VCaP (cell line): ENCODE measurements at regions not wholly inside any gene's neighbourhood (a gene's known extent, or its start where the extent isn't known, plus 50 kb on each side); places are given as distances from the start of the nearest gene placed in this dataset.
"Not testable (repeated sequence)": the region's sequence is repeated elsewhere in the genome, so short reads cannot be mapped to it uniquely, and the experiment has no call there.

Source experiments
- H3K27ac ChIP-seq: fragments of 450-650 bp; 2 replicates; pipeline ENCODE4 v1.5.1; 2017
- TF ChIP-seq, protein P1 (sequence below): fragments of 450-650 bp; conservative IDR thresholded peaks from 2 replicates; pipeline ENCODE4 v1.5.1; 2017; ENCODE audit warnings: mild to moderate bottlenecking, moderate library complexity

DNA sequence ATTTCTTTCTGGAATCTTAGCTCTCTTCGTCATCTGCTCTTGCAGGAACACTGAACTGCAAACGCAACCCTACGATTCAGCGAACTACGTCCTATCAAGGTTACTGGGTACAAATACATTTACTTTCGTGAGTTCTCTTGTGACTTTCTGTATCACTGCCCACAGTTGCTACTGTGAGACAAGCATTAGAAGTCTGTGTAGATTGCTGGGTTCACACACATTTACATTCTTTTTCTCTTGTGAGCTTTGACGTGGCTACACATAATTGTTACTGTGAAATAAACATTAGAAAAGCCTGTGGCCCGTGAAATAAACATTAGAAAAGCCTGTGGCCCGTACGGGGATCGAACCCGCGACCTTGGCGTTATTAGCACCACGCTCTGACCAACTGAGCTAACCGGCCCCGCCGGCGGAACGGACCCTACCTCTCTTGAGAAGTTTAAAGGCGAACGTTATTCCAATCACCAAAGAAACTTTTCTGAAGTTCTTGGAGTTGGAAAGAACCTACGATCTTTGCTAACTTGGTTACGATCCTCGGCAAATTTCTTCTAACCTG lies 61.2 kb upstream of the ZNF322 start:
- not testable (repeated sequence) for H3K27ac ChIP-seq

DNA sequence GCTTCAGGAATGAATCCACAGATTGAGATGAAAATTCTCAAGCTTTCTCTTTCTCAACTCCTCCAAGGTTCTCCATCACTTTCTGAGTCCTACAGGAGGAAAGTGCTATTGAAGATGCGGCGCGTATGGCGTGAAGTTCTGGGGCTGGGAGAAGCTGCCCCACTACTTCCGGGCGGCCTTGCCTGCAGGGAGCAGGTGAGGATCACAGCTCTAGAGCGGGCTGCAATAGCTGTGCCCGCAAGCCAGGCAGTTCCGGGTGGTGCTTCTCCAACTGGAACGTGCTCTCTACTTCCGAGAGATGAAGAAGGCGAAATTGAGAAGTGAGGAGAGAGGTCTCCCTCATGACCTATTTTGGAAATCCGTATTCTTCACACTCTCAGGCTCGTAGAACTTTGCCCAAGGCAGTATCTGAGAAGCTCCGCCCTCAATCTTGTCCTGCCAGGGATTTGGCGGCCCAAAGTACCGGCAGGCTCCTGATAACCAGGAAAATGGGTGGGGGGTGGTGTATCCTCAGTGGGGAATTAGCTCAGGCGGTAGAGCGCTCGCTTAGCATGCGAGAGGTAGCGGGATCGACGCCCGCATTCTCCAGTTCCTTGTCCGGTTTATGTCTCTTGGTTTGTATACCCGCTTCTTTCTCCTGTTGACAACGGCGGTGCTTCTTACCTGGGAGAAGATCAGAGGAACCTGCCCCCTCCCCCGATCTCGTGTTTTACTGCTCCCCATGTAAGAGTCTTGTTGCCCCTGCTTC lies 70.6 kb upstream of the ZNF322 start:
- not testable (repeated sequence) for H3K27ac ChIP-seq

DNA sequence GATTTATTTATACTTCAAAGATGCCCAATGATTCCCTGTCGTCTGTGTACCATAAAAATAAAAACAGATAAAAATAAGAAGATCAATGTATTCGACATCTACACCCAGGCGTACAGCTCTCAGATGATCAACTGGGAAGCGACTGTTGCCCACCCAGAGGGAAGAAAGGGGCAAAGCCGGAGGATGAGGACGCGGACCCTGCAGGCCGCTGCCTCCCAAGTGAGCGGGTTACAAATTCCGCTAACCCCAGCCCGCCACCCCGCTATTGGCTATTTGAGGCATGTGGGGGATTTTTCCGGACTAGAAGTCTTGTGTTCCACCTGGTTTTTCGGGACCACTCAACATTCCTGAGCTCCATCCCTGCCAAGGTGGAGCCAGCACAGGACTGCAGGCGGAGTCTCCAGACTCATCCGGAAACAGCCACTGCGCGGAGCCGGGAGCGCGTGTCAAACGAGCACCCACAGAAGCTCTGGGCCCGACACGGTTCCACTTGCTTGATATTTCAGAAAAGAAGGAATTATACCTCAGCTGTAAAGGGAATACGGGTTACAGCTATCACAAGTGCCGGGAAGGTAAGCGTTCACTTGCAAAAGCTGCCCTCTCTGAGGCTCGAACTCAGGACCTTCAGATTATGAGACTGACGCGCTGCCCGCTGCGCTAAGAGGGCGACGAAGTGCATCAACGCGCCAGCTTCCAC lies 75.4 kb upstream of the ZNF322 start:
- not testable (repeated sequence) for H3K27ac ChIP-seq

DNA sequence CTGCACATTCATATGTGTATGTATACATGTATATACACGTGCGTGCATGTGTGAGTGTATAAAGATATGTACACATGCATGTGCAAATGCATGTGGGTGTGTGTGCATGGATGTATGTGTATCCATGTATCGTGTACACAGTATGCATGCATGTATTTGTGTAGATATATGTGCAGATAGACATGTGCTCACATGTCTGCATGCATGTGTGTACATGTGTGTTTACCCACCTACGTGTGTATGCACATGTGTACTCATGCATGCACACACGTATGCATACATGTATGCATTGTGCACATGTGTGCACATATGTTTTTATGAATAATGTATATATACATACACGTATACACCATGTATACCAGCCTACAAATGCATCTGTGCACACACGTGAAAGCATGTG lies 80.3 kb upstream of the ZNF322 start:
- TF ChIP-seq, protein P1, sequence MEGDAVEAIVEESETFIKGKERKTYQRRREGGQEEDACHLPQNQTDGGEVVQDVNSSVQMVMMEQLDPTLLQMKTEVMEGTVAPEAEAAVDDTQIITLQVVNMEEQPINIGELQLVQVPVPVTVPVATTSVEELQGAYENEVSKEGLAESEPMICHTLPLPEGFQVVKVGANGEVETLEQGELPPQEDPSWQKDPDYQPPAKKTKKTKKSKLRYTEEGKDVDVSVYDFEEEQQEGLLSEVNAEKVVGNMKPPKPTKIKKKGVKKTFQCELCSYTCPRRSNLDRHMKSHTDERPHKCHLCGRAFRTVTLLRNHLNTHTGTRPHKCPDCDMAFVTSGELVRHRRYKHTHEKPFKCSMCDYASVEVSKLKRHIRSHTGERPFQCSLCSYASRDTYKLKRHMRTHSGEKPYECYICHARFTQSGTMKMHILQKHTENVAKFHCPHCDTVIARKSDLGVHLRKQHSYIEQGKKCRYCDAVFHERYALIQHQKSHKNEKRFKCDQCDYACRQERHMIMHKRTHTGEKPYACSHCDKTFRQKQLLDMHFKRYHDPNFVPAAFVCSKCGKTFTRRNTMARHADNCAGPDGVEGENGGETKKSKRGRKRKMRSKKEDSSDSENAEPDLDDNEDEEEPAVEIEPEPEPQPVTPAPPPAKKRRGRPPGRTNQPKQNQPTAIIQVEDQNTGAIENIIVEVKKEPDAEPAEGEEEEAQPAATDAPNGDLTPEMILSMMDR = no peak
- no peak overlapping the region for H3K27ac ChIP-seq

DNA sequence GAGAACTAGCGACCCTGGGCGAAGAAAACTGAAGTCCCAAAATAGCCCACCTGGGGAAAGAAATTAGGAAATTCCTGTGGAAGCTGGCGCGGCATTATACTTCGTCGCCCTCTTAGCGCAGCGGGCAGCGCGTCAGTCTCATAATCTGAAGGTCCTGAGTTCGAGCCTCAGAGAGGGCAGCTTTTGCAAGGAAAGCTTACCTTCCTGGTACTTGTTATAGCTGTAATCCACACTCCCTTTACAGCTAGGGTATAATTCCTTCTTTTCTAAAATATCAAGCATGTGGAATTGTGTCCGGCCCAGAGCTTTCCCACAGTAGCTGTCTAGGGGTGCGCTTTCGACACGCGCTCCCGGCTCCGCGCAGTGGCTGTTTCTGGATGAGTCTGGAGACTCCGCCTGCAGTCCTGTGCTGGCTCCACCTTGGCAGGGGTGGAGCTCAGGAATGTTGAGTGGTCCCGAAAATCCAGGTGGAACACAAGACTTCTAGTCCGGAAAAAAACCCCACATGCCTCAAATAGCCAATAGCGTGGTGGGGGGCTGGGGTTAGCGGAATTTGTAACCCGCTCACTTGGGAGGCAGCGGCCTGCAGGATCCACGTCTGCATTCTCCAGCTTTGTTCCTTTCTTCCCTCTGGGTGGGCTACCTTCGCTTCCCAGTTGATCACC lies 83.7 kb upstream of the ZNF322 start:
- no peak overlapping the region for H3K27ac ChIP-seq
- TF ChIP-seq, protein P1 = no peak

DNA sequence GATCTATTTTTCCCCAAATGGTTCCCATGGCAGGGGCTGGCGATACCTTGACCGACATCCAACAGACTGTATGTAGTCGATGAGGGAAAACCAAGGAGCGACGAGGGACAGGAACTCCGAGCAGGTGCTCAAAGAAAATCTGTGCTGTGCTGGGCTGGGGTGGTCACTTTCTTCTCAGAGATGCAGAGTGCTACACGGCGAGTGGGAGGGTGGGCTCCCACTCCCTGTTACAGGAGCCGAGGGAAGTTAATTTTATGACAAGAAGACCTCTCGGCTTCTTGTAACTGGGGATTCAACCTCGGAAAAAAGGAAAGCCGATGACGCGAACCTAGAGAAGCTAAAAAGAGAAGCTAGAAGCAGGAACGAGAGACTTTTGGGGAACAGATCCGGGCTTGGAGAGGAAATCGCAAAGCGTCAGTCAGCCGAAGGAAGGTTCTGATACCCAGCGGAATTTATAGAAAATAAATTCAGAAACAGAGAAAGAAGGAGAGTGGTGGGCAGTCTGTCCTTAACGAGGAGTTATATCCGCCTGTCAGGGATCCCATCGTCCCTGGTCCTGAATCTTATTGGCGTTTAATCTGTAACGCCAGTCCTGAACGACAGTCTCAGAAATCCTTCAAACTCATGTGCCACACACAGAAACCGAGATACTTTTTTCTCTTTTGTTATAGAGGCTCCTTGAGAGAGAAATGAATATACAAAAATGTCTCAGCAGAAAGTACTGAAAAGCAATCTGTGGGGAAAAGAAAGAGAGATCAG lies 84.6 kb upstream of the ZNF322 start:
- TF ChIP-seq, protein P1 = no peak
- no peak overlapping the region for H3K27ac ChIP-seq

DNA sequence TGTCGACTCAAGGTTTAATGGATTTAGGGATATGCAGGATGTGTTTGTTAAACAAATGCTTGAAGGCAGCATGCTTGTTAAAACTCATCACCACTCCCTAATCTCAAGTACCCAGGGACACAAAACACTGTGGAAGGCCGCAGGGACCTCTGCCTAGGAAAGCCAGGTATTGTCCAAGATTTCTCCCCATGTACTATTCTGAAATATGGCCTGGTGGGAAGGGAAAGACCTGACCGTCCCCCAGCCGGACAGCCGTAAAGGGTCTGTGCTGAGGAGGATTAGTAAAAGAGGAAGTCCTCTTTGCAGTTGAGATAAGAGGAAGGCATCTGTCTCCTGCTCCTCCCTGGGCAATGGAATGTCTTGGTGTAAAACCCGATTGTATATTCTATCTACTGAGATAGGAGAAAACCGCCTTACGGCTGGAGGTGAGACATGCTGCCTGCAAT lies 85.3 kb upstream of the ZNF322 start:
- not testable (repeated sequence) for H3K27ac ChIP-seq

DNA sequence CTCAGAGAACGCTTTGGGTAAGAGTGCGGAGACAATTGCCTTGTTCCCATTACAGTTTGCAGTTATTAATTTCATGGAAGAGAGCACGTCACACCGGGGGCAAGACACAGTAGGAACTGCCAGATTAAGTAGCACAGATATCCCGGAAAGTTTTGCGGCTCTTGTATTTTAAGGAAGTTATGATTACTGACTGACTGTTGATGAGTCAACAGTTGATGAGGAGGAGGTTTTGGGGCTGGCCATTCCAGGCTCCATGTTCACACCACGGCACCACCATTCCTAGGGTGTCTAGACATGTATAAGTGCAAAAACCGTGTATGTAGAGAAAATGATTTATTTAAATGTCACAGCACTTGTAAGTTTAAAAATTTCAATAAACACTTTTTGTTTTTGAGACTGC lies 86.4 kb upstream of the ZNF322 start:
- H3K27ac ChIP-seq = not testable (repeated sequence)

DNA sequence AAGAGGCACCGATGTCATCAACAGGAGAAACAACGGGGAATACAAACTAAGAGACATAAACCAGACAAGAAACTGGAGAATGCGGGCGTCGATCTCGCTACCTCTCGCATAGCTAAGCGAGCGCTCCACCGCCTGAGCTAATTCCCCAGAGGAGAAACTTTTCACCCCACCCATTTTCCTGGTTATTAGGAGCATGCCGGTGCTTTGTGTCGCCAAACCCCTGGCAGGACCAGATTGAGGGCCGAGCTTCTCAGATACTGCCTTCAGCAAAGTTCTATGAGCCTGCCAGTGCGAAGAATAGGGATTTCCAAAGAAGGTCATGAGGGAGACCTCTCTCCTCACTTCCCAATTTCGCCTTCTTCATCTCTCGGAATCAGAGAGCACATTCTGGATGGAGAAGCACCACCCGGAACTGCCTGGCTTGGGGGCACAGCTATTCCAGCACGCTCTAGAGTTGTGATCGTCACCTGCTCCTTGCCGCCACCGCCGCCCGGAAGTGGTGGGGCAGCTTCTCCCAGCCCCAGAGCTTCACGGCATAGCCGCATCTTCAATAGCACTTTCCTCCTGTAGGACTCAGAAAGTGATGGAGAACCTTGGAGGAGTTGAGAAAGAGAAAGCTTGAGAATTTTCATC lies 89.7 kb upstream of the ZNF322 start:
- not testable (repeated sequence) for H3K27ac ChIP-seq

DNA sequence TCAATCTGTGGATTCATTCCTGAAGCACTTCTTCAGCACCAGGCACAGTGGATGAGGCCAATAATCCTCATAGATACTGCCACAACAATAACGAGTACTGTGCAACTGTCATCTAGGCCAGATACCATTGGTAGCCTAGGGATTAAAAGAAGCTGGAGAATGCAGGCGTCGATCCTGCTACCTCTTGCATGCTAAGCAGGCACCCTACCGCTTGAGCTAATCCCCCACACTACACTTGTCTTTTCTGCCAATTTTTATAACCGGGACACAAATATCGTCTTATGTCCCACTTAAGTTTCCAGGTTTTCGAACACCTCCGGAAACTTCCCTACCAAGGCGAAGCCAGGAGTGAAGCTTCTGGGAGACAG lies 90.2 kb upstream of the ZNF322 start:
- H3K27ac ChIP-seq = not testable (repeated sequence)

DNA sequence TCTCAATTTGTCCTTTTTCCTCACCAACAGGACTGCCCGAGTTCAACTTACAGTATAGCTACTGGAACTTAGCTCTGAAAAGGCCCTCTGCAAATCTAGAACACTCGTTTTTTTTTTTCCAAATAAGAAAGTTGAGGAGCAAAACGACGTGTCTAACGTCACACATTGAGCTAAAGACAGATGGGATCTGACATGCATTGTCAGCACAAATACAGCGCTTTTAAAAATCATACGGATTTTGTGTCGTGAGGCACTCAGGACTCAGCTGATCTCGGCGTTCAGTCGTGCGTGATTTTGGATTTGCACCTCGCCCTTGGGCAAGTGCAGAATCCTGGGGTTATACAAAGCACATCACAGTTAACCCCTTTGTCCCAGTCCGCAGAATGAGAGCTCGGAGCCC lies 94.7 kb upstream of the ZNF322 start:
- TF ChIP-seq, protein P1 = no peak
- no peak overlapping the region for H3K27ac ChIP-seq

DNA sequence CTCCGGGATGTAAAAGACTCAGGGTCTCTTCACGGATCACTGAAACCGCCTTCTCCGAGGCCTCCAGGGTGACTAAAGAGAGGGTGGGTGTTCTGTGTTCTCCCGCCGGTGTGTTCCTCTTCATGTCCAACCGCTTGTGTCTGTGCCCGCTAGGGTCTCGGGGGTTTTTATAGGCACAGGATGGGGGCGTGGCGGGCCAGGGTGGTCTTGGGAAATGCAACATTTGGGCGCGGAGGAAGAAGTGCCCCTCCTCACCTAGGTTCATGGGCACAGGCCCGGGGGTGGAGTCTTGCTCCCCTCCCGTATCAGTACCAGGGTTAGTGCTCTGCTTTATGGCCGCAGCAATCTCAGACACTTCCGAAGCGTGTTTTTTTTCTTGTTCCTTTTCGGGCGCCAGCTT lies 95.3 kb upstream of the ZNF322 start:
- H3K27ac ChIP-seq = not testable (repeated sequence)

DNA sequence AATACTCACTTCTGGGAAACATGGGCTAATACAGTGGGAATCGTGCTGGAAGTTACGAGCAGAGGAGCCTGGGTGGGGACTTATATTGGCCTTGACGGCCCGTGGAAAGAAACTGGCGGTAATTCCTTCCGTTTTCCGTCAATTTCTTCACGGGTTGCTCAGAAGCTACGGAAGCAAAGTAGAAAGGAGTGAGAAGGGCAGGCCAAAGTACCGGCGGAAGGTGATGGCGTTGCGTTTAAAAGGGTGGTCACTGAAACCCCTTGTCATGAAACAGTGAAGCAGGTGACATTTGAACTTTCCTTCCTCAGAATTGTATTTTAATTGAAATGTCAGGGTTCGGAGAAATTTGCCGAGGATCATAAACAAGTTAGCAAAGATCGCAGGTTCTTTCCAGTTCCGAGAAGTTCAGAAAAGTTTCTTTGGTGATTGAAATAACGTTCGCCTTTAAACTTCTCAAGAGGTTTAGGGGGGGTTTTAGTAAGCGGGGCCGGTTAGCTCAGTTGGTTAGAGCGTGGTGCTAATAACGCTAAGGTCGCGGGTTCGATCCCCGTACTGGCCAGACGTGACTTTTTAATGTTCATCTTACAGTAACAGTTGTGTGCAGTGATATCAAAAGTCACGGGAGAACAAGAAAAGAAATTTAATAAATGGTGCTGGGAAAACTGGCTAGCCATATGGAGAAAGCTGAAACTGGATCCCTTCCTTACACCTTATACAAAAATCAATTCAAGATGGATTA lies 96.7 kb upstream of the ZNF322 start:
- H3K27ac ChIP-seq = not testable (repeated sequence)

DNA sequence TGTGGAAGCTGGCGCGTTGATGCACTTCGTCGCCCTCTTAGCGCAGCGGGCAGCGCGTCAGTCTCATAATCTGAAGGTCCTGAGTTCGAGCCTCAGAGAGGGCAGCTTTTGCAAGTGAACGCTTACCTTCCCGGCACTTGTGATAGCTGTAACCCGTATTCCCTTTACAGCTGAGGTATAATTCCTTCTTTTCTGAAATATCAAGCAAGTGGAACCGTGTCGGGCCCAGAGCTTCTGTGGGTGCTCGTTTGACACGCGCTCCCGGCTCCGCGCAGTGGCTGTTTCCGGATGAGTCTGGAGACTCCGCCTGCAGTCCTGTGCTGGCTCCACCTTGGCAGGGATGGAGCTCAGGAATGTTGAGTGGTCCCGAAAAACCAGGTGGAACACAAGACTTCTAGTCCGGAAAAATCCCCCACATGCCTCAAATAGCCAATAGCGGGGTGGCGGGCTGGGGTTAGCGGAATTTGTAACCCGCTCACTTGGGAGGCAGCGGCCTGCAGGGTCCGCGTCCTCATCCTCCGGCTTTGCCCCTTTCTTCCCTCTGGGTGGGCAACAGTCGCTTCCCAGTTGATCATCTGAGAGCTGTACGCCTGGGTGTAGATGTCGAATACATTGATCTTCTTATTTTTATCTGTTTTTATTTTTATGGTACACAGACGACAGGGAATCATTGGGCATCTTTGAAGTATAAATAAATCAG lies 106.8 kb upstream of the ZNF322 start:
- not testable (repeated sequence) for H3K27ac ChIP-seq
